AG04449 (cell line): ENCODE measurements at regions not wholly inside any gene's neighbourhood (a gene's known extent, or its start where the extent isn't known, plus 50 kb on each side); places are given as distances from the start of the nearest gene placed in this dataset.

Experiments used
- CTCF ChIA-PET: fragments of 350-600 bp; formaldehyde crosslinking; extraction: SDS; loops from one replicate; lab custom pipeline; 2021; ENCODE audit warnings: antibody characterized with exemption; lab: Yijun Ruan, JAX
- POLR2A ChIA-PET: fragments of 400-600, 350-600 bp; formaldehyde crosslinking; extraction: SDS; loops from one replicate; lab custom pipeline; 2020; ENCODE audit warnings: antibody characterized with exemption, inconsistent platforms; lab: Yijun Ruan, JAX
- DNase-seq: peaks from one replicate; pipeline ENCODE4 v3.0.0-alpha.2; 2010; ENCODE audit warnings: low read depth, low spot score
- H3K4me3 ChIP-seq: 2 replicates; pipeline ENCODE4 v1.5.1; 2011; ENCODE audit warnings: low read depth, mild to moderate bottlenecking, control low read depth, low read length
- TF ChIP-seq, protein P1 (sequence below): IDR thresholded peaks from one replicate; pipeline ENCODE4 v1.5.1; 2011; ENCODE audit warnings: mild to moderate bottlenecking, moderate library complexity, low read length, control low read depth, inconsistent platforms; ENCODE audit not compliant: insufficient read depth; ENCODE audit errors: missing control alignments

DNA sequence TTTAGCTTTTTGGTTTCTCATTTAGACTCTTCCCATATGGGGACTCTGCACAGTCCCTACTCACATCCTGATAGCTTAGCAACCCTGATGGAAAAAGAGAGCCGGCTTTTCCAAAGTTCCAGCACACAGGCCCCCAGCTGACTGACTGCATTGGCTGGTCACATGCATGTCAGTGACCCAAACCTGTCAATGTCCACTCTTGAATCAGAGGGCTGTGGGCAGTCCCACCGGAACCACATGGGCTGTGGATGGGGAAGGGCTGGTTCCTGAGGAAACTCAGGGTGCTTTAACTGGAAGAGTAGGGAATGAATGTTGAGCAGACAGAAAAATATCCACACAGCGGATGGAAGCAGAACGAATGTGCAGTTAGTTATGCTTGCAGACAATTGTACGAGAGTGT, 136.6 kb downstream of the NSG2 start:
- POLR2A ChIA-PET: no interaction called here
- H3K4me3 ChIP-seq: no peak overlapping the region
- CTCF ChIA-PET: interaction anchor here (1.9 kb wide), 1 partner anchor 136 kb away, joined by 4 read pairs; the partner anchor contains the start of gene NSG2
- TF ChIP-seq, protein P1, sequence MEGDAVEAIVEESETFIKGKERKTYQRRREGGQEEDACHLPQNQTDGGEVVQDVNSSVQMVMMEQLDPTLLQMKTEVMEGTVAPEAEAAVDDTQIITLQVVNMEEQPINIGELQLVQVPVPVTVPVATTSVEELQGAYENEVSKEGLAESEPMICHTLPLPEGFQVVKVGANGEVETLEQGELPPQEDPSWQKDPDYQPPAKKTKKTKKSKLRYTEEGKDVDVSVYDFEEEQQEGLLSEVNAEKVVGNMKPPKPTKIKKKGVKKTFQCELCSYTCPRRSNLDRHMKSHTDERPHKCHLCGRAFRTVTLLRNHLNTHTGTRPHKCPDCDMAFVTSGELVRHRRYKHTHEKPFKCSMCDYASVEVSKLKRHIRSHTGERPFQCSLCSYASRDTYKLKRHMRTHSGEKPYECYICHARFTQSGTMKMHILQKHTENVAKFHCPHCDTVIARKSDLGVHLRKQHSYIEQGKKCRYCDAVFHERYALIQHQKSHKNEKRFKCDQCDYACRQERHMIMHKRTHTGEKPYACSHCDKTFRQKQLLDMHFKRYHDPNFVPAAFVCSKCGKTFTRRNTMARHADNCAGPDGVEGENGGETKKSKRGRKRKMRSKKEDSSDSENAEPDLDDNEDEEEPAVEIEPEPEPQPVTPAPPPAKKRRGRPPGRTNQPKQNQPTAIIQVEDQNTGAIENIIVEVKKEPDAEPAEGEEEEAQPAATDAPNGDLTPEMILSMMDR: no peak
- DNase-seq: no peak

DNA sequence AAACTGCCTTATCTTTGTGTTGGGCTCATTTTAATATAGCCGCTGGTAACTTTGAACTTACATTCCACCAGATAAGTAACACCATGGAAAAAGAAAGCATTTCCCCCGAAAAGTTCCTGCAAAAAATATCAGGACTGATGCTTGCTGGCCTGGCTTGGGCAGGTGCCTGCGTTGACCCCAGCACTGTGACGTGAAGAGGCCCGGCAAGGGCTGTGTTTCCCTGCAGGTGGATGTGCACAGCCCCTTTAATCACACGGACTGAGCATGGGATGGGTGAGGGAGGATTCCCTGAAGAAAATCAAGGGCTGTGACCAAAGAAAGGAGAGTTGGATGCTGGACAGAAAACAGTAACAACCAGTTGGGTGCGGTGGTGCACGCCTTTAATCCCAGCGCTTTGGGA, 138.2 kb downstream of the NSG2 start:
- no peak overlapping the region for H3K4me3 ChIP-seq
- POLR2A ChIA-PET: no interaction called here
- CTCF ChIA-PET: no interaction called here
- no peak for DNase-seq
- TF ChIP-seq, protein P1: no peak

DNA sequence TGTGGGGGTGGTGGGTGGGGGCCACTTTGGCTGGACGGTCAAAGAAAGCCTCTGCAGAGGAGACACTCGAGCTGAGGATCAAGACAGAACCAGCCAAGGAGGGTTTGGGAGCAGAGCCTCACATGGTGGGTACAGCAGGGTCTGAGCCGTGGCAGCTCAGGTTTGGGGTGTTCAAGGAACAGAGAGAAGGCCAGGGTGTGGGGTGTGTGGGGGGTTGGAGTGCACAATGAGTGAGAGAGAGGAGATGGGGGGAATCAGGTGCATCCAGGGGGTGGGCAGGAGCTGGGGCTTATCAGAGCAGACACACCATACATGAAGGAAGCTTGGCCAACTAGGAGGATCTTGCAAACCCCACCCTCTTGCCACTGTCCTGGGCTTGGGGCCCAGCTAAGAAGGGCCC, 140.0 kb downstream of the NSG2 start:
- H3K4me3 ChIP-seq: no peak overlapping the region
- CTCF ChIA-PET: no interaction called here
- POLR2A ChIA-PET: no interaction called here
- DNase-seq: no peak
- TF ChIP-seq, protein P1: no peak

DNA sequence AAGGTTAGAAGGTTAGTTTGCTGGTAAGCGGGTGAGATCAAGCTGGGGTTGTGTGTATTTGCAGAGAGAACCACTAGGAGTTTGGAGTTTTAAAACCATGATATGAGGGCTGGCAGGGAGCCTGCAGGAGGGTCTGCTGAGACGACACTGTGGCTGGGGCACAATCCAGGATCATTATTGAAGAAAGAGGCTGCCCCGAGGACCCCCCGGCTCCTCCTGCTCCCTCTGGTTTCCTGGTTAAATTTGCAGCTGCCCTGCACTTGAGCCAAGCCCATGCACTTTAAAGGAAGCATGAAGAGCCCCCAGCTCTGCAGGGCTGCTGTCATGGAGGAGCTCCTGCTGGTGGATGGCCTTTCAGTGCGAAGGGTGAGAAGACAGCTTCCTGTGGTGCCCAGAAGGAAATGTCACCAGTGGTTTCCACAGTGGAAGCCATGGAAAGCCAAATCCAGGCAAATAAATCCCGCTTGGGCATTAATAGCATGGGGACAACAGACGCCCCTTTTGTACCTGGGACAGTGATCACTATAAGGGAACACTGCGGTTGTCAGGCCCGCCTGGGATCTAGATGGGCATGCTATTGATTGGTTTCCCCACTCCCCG, 140.7 kb downstream of the NSG2 start:
- POLR2A ChIA-PET: no interaction called here
- CTCF ChIA-PET: no interaction called here
- TF ChIP-seq, protein P1: no peak
- no peak overlapping the region for H3K4me3 ChIP-seq
- DNase-seq: no peak

DNA sequence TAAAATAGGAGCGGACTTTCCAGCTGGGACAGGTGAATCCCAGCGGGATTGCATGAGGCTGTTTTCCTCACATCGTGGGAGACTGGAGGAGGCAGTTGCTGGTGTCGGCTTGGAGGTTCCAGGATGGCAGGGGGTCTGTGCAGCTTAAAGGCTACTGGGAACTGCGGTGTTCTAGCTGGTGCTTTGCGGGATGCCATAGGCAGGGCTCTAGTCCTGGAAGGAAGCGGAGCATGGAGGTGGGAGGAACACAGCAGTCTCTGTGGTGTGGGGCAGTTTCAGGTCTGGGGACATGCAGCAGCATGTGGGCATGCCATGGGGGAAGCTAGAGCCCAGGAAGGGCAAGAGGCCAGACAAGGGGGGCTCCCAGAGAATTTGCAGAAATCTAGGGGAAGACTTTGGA, 141.5 kb downstream of the NSG2 start:
- TF ChIP-seq, protein P1: no peak
- ChIA-PET CTCF (no interaction called here), POLR2A (no interaction called here)
- no peak for DNase-seq
- H3K4me3 ChIP-seq: no peak overlapping the region

DNA sequence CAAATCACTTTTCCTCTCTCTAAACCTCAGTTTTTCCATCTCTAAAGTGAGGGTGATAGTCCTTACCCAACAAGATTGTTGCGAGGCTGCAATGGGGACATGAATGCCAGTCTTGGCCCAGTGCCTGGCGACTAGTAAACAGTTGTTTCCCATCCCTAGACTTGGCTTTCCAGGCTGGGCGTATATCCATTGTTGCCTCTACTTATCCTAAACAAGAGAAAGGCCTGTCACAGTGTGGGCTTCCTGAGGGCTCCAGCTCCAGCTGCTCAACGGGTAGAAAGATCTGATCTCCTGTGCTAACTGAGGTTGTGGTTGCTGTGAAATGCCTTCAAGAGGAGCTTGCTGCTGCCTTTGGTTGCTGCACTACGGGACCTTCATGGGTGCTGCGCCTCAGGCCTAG, 142.0 kb downstream of the NSG2 start:
- TF ChIP-seq, protein P1: no peak
- no peak overlapping the region for H3K4me3 ChIP-seq
- no peak for DNase-seq
- POLR2A ChIA-PET: no interaction called here
- CTCF ChIA-PET: no interaction called here
